ENCODE measurements at regions not wholly inside any gene's neighbourhood (a gene's known extent, or its start where the extent isn't known, plus 50 kb on each side); places are given as distances from the start of the nearest gene placed in this dataset.

DNA sequence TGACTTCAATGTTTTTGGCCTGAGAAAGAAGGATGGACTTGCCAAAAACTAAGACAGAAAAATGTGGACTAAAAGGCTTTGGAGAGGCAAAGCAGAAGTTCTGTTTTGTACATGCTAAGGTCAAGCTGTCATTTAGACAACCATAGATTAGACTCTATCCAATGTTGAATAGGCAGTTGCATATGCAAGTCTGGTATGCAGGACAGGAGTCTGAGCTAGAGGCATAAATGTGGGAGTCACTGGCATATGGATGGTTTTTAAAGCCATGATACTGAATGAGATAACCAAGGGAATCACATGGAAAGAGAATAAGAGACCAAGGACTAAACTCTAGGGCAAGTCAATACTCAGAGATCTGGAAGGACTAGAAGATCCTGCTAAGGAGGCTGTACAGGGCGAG is 164.1 kb downstream of the LSM5 start:
- TF ChIP-seq, protein P1, sequence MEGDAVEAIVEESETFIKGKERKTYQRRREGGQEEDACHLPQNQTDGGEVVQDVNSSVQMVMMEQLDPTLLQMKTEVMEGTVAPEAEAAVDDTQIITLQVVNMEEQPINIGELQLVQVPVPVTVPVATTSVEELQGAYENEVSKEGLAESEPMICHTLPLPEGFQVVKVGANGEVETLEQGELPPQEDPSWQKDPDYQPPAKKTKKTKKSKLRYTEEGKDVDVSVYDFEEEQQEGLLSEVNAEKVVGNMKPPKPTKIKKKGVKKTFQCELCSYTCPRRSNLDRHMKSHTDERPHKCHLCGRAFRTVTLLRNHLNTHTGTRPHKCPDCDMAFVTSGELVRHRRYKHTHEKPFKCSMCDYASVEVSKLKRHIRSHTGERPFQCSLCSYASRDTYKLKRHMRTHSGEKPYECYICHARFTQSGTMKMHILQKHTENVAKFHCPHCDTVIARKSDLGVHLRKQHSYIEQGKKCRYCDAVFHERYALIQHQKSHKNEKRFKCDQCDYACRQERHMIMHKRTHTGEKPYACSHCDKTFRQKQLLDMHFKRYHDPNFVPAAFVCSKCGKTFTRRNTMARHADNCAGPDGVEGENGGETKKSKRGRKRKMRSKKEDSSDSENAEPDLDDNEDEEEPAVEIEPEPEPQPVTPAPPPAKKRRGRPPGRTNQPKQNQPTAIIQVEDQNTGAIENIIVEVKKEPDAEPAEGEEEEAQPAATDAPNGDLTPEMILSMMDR (IDR thresholded peaks at IDR 0.05; ENCODE audit: borderline replicate concordance, extremely low read depth, low read length, poor library complexity, severe bottlenecking) = no peak
- no peak for TF ChIP-seq EZH2 (IDR thresholded peaks at IDR 0.05; ENCODE audit: borderline replicate concordance, low read depth, low read length, severe bottlenecking)

All from DND-41 (cell line).